ENCODE measurements at regions not wholly inside any gene's neighbourhood (a gene's known extent, or its start where the extent isn't known, plus 50 kb on each side); places are given as distances from the start of the nearest gene placed in this dataset.

- in situ Hi-C loops (cut with MboI; ENCODE audit: low sequenced_read_pairs), result no loop called here
These were observed 247.1 kb upstream of the SGCG start for GRCh38 chr13:22933571-22934181.

More at GRCh38 chr13:22933571-22934181, 247.1 kb upstream of the SGCG start:
- Histone ChIP-seq H3K9ac (ENCODE audit: low read depth, low read length) (no peak overlapping the region), H2AFZ (replicated peaks; ENCODE audit: low read length, poor library complexity) (no peak overlapping the region), H2AK9ac (replicated peaks; ENCODE audit: low read depth, low read length, poor library complexity) (no peak overlapping the region), H2AK5ac (ENCODE audit: low read depth, low read length) (no peak overlapping the region), H3K79me1 (ENCODE audit: low read depth in 1 of 2, low read length in 2 of 2) (no peaks in the 10 kb centered on the region), H2BK5ac (ENCODE audit: low read depth, low read length, poor library complexity, severe bottlenecking) (peak overlapping the region; percentile 34), H4K20me1 (ENCODE audit: insufficient read depth, low read length) (no peaks in the 10 kb centered on the region; the same call in 1 of the 2 replicates), H4K5ac (ENCODE audit: low read depth, low read length) (no peak overlapping the region), H3K9me3 (ENCODE audit: control insufficient read depth, insufficient read depth, low read length) (no peaks in the 10 kb centered on the region), H3K4me2 (ENCODE audit: low read depth, low read length) (no peak overlapping the region), H3K14ac (replicated peaks; ENCODE audit: low read depth, low read length) (no peak overlapping the region), H2BK15ac (ENCODE audit: low read depth, low read length) (no peak overlapping the region), H3K4ac (ENCODE audit: low read depth, low read length) (no peak overlapping the region), H3K23ac (ENCODE audit: low read depth, low read length) (no peak overlapping the region), H3K9me1 (ENCODE audit: insufficient read depth, low read length) (no peaks in the 10 kb centered on the region), H3K4me1 (ENCODE audit: control insufficient read depth, insufficient read depth, low read length) (no peaks in the 10 kb centered on the region), H3K36me3 (ENCODE audit: control insufficient read depth, insufficient read depth, low read length) (no peaks in the 10 kb centered on the region), H3K27ac (ENCODE audit: insufficient read depth, low read length) (no peak overlapping the region), H2BK120ac (ENCODE audit: low read depth, low read length) (no peak overlapping the region), H3K4me3 (ENCODE audit: insufficient read depth, low read depth, low read length) (no peak overlapping the region), H4K91ac (ENCODE audit: insufficient read depth, low read depth, low read length) (no peak overlapping the region), H3K18ac (ENCODE audit: low read depth, low read length) (no peak overlapping the region), H4K8ac (ENCODE audit: low read depth in 2 of 2, low read length in 2 of 2) (no peak overlapping the region), H3K56ac (ENCODE audit: extremely low read depth, insufficient read depth, low read length) (no peak overlapping the region), H2BK20ac (ENCODE audit: low read depth, low read length) (no peak overlapping the region), H3K27me3 (ENCODE audit: control insufficient read depth, insufficient read depth, low read length) (no peaks in the 10 kb centered on the region)
- TF ChIP-seq ELK1 (IDR thresholded peaks at IDR 0.05; ENCODE audit: borderline replicate concordance, low read depth, low read length), result no peak
- no peak for TF ChIP-seq RAD21 (IDR thresholded peaks at IDR 0.05; ENCODE audit: low read length)
- TF ChIP-seq POLR2A (IDR thresholded peaks at IDR 0.05; ENCODE audit: low read depth, low read length), result no peak
- no peak for TF ChIP-seq MAFK (IDR thresholded peaks at IDR 0.05; ENCODE audit: low read depth, low read length)
- no peak for TF ChIP-seq CHD1 (IDR thresholded peaks at IDR 0.05; ENCODE audit: low read depth, low read length)
- no peak for TF ChIP-seq NFE2L2 (IDR thresholded peaks at IDR 0.05; ENCODE audit: low read depth, low read length)
- no peak for TF ChIP-seq RCOR1 (IDR thresholded peaks at IDR 0.05; ENCODE audit: insufficient replicate concordance, low read length)
- TF ChIP-seq CEBPB (IDR thresholded peaks at IDR 0.05; ENCODE audit: low read depth, low read length), result no peak
- TF ChIP-seq SMC3 (IDR thresholded peaks at IDR 0.05; ENCODE audit: low read depth, low read length), result no peak
- no peak for TF ChIP-seq USF2 (IDR thresholded peaks at IDR 0.05; ENCODE audit: low read depth, low read length)
- TF ChIP-seq RFX5 (IDR thresholded peaks at IDR 0.05; ENCODE audit: low read depth, low read length), result no peak
- no peak for TF ChIP-seq BHLHE40 (IDR thresholded peaks at IDR 0.05; ENCODE audit: low read depth, low read length)
- no peak for TF ChIP-seq MXI1 (IDR thresholded peaks at IDR 0.05; ENCODE audit: borderline replicate concordance, low read depth, low read length)
- dilution Hi-C loops (cut with HindIII; ENCODE audit: low sequenced_read_pairs, unreplicated experiment), result no loop called here
- BruUV-seq (replicated peaks), result no TSS peak
- POLR2A ChIA-PET (ENCODE audit: unreplicated experiment), result no interaction called here
- CTCF ChIA-PET, result no interaction called here
- 71 to 97% methylated on average over 5 to 8 of the region's 8 CpGs for WGBS, 2 experiments (ENCODE audit: extremely low coverage in 2 of 2, insufficient read length in 1 of 2)
- intact Hi-C loops (cut with micrococcal nuclease), result no loop called here
- no peak for DNase-seq
- no peak for ATAC-seq (ENCODE audit: low read depth)
